GM12878 (cell line): ENCODE measurements at regions not wholly inside any gene's neighbourhood (a gene's known extent, or its start where the extent isn't known, plus 50 kb on each side); places are given as distances from the start of the nearest gene placed in this dataset.

ENCODE experiments used
- ATF2 ChIP-seq: IDR thresholded peaks from 2 replicates; pipeline ENCODE4 v1.6.1; 2012; ENCODE audit warnings: low read length, inconsistent platforms
- BACH1 ChIP-seq: fragments of 450-650 bp; IDR thresholded peaks from 2 replicates; pipeline ENCODE4 v1.6.1; 2017; ENCODE audit warnings: mild to moderate bottlenecking, borderline replicate concordance
- BCL11A ChIP-seq: IDR thresholded peaks from 2 replicates; pipeline ENCODE4 v1.6.1; 2011; ENCODE audit warnings: low read depth, low read length
- BHLHE40 ChIP-seq, 2 experiments: fragments of 450-650 bp in 1 of 2; IDR thresholded peaks; 2 replicates each; pipeline ENCODE4 v1.6.1; 2011 to 2017; ENCODE audit warnings: low read depth in 2 of 2, borderline replicate concordance in 1 of 2, improper control_type of control experiment in 1 of 2, low read length in 1 of 2, mild to moderate bottlenecking in 1 of 2
- JUND ChIP-seq: IDR thresholded peaks from 2 replicates; pipeline ENCODE4 v1.6.1; 2012; ENCODE audit warnings: low read depth, mild to moderate bottlenecking, low read length, improper control_type of control experiment, moderate library complexity
- LARP7 ChIP-seq: fragments of 450-650 bp; IDR thresholded peaks from 2 replicates; pipeline ENCODE4 v1.6.1; 2017; ENCODE audit warnings: mild to moderate bottlenecking
- PML ChIP-seq: IDR thresholded peaks from 2 replicates; pipeline ENCODE4 v1.6.1; 2012; ENCODE audit warnings: low read length, inconsistent platforms
- SMARCA5 ChIP-seq: fragments of 450-650 bp; IDR thresholded peaks from 2 replicates; pipeline ENCODE4 v1.6.1; 2017; ENCODE audit warnings: mild to moderate bottlenecking
- SREBF1 ChIP-seq: IDR thresholded peaks from 2 replicates; pipeline ENCODE4 v1.6.1; 2012; ENCODE audit warnings: mild to moderate bottlenecking, low read length
- ZNF24 ChIP-seq: fragments of 450-650 bp; IDR thresholded peaks from 2 replicates; pipeline ENCODE4 v1.6.1; 2017; ENCODE audit warnings: antibody characterized with exemption, mild to moderate bottlenecking
- ZNF687 ChIP-seq: fragments of 450-650 bp; IDR thresholded peaks from 2 replicates; pipeline ENCODE4 v1.6.1; 2017; ENCODE audit warnings: mild to moderate bottlenecking, moderate library complexity

GRCh38 chr20:51867251-51867650, 64.9 kb upstream of the SALL4 start (continued):
- no peak for TF ChIP-seq ZNF687
- no peak for TF ChIP-seq JUND
- no peak for TF ChIP-seq ATF2
- no peak for TF ChIP-seq ZNF24
- no peak for TF ChIP-seq BHLHE40 (IDR thresholded peaks at IDR 0.05; ENCODE audit: borderline replicate concordance in 1 of 2, low read depth in 2 of 2, low read length in 1 of 2)
- TF ChIP-seq LARP7: no peak
- no peak for TF ChIP-seq SREBF1
- TF ChIP-seq PML: no peak
- no peak for TF ChIP-seq SMARCA5
- TF ChIP-seq BCL11A: no peak
- TF ChIP-seq BACH1: no peak
